Activated CD4-positive, CD25-positive, alpha-beta regulatory T cell (primary cell): ENCODE measurements at regions not wholly inside any gene's neighbourhood (a gene's known extent, or its start where the extent isn't known, plus 50 kb on each side); places are given as distances from the start of the nearest gene placed in this dataset.
"Not testable (repeated sequence)": the region's sequence is repeated elsewhere in the genome, so short reads cannot be mapped to it uniquely, and the experiment has no call there.

ENCODE experiments used
- DNase-seq, 4 experiments: peaks; one replicate each; lab custom pipeline; 2025; lab: John Stamatoyannopoulos, UW

DNA sequence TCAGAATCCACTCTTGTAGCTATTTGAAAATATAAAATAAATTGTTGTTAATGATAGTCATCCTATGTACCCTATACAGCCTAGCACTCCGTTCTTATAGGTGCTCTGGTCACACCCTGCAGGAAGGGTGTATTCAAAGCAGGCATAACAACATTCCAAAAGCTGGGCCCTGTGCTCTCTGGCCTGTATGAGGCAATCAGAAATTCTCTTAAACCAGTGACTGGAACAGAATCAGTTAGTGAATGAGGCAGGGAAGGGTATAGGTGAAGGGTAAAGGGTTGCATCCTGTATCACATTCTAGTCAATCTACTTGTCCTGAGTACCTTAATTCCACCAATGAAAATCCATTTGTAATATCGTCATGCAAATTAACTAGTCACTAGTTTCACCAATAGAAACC is 154.5 kb upstream of the ZNF217 start:
- DNase-seq = no peak

DNA sequence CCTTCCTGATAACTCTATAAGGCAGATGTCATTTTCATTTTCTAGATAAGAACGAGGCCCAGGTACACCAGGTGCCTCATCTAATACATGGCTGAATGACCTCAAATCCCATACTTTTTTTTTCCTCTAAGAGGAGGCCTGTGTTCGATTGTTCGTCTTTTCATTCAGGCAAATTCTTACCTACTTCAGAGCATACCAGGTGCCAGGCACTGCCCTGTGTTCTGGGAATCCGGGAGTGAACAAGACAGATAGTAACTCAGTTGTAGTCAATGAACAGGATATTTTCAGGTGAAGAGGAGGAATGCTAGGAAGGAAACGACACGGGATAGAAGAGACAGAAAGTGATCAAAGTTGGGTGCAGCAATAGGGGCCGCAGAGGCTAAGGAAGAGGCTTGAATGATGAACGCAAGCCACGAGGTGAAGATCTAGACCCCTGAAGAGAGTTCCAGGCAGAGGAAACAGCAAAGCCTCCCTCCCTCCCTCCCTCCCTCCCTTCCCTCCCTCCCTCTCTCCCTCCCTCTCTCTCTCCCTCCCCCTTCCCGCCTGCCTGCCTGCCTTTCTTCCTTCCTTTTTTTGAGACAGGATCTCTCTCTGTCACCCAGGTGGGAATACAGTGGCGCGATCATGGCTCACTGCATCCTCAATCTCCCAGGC is 150.1 kb upstream of the ZNF217 start:
- DNase-seq = no peak

DNA sequence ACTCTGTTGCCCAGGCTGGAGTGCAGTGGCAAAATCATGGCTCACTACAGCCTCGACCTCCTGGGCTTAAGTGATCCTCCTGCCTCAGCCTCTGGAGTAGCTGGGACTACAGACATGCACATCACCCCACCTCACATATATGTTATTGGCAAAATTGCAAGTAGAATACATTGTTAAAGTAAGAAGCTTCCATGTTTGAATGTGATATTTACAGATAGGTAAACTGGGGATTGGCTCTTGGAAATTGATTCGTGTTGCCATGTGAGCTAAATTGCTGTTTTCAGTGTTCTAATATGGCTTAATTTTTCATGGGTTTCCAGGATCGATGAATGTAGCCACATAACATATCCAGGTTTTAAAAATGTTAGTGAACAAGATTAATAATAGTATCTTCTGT is 149.0 kb upstream of the ZNF217 start:
- no peak for DNase-seq

DNA sequence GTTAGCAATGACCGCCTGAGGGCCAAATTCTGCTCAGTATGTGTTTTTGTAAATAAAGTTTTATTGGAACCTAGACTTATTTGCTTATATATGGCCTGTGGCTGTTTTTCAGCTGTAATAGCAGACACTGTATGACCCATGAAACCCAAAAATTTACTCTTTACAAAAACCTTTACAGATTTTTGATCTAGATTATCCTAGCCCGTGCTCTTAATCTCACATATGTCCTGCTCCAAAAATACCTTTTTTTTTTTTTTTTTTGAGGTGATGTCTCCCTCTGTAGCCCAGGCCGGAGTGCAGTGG is 148.0 kb upstream of the ZNF217 start:
- DNase-seq = no peak

DNA sequence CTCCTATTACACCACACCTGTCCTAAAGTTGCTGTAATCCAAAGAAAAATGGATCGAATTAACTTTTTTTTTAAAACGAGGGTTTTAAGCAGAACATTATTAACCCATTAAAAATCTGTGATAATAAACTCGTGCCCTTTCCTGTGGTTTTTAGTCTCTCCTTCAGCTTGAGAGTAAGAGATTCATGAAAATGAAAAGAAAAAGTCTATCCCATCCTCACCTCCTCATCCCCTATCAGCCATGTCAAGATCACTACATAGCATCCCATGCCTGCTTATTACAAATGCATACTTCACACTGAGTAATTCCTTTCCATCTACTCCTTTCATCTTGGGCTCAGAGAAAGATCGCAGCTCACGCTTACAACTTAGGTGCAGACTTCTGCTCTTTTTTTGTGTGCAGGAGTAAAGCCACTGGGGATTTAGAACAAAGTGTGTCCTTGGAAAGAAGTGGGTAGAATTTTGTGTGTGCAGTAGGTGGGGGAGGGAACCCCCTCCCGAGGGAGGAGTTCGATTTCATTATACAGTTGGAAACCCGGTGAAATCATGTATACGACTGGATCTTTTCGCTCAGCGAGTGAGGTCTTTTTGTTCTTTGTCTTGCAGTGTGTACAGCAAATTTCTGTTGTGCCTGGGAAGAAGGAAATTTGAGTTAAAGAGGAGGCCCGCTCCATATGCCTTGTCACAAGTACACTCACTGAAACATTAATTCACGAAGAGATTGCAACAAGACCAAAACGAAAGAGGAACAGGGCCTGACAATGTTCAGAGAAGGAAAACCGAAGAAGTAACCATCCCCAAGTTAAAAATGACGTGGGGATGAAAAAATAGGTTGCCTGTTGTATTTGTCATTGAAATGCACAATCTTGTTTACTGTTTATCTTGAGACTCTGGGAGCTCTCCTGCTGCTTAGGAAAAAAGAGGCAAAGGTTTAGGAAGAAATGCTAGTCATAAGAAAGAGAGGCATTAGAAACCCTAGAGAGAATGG is 146.5 kb upstream of the ZNF217 start:
- DNase-seq = no peak

DNA sequence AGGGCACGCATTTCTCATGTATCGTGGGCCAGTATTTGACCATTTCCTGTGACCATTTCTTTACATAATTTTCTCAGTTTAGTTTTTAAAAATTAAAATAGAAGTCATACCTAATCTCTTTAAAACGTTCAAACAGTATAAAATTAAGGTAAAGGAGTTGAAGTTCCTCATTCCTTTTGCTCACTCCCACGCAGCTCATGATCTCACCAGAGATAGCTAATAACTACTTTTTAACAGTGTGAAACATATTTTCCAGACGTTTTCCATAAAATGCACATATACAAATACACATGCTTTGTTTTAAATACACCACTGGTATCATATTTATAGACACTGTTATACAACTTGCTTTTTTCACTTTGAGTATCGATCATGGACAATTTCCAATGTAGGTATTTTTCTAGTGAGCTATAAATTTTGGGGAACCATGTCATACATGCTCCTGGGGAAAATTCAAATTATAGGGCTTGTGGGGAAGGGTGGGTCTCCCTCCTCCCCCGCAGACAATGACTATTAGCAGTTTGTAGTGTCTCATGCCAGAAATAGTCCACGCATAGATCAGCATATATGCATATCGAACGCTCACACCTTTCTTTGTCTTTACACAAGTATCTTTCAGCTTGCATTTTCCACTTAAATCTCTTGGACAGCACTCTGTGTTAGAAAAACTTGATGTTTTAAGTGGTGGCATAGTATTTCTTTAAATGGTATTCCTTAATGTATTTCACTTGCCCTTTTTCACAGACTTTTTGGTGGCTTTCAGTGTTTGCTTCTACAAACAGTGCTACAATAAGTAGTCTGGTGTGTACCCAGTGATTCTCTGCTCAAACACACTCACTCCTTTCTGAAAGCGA is 145.5 kb upstream of the ZNF217 start:
- no peak for DNase-seq

DNA sequence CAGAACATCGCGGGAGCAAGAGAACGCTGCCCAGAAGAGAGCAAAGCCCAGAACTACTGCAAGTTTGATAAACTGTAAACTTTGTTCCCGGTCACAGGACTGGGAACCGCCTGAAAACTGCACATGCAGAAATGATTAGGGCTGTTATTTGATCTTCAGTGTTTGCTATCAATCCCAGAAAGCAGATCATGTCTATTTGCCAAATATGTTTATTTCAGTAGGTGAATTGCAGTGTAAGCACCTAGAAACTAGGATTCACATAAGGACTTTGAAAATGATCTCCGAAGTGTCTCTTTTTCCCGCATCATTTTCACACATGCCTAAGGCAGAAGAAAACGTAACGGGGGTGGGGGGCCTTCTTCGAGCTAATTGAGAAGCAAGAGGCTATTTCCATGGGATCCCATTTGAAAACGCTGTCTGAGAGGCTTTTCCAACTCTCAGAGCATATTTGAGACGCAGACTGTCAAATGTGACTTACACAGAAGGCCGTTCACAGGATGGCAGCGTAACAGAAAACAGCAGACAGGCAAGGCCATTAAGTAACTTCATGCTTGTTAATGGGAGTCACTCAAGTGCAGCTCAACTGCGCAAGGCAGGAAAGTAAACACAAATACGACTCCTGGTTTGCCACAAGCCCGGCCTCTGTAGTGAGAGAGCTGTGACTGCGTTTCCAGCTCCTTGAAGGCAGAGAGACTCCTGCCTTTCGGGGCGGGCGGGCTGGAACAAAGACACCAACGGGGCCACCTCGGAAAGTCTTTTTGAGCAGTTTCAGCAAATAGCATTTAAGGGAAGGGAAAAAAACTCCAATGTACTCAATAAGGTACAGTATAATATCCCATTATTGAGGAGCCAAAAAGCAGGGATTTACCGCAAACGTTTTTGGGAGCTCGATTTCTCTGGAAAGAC is 144.7 kb upstream of the ZNF217 start:
- DNase-seq = no peak

DNA sequence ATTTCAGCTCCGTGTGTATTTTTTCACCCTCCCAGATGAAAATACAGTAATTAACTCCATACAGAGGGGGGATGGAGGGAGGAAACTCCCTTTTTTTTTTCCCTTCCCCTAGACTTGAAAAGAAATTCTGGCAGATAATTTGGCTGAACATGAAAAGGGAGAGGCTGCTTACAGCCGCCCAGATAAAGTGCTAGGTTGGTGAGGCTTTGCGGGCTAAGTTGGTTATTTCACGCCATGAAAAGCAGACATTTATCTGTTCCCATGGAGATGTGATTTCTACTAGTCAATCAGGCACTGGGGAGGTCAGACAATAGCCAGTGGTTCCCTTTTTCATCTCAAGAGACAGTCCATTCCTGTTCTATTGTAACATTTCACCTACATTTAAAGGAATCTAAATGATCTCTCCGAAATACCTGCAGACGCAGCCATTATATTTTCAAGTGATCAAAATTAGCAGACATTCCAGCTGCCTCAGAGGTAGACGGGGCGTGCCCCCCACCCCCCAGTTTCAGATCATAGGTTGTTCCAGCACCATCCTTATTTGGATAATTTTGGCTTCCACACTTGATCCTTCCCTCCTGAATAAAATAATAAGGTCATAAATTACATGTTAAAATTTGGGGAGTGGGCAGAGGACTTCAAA is 143.9 kb upstream of the ZNF217 start:
- no peak for DNase-seq

DNA sequence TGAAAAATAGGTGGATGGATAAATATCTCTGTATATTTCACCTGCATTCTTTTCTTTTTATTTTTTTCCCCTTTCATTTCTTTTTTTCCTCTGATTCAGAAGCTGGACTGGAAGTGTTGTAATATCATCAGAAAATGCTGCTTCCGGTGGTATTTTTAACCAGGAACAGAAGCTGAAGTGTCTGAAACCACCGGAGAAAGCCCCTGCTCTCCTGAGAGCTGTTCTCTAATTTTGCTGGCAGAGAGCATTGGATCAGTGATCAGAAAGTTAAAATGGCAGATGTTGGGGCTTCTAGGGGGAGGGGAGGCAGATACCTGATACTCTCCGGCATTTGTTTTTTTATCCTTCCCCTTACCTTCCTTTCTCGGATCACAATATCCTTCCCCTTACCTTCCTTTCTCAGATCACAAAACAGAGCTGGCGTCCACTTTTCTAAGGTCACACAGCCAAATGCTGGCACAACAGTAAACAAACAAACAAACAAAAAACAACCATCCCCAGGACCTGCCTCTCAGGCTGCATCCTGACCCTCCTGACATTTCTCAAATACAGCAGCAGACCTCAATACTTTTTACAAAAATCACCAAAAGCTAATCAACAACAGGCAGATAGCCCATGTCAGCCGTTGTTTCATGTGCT is 143.2 kb upstream of the ZNF217 start:
- no peak for DNase-seq

DNA sequence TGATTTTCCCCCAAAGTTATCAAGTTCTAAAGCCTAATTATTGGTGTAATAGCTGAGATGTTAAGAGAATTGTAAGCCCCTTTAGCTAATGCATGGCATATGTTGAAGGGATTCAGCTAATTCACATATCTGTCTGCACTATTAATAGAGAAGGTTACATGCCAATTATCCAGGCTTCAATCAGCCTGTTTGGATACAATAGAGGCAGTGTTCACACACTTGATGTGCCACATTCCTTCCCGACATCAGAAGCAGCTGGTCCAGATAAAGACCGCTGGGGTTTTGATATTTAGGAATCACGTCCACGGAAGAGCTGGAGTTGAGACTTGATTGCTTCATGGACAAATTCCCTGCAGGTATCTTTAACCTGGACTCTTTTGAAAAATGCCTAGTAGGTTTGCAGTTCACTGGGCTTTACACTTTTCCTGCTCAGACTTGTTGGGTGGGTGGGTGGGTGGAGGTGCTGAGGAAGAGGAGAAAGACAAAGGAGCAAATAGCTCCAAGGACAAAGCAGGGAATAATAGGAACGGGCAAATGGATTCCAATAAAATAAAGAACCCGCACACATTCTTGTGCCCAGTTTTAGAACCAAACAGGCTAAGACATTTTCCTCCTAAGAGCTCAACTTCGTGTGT is 142.6 kb upstream of the ZNF217 start:
- DNase-seq = no peak

DNA sequence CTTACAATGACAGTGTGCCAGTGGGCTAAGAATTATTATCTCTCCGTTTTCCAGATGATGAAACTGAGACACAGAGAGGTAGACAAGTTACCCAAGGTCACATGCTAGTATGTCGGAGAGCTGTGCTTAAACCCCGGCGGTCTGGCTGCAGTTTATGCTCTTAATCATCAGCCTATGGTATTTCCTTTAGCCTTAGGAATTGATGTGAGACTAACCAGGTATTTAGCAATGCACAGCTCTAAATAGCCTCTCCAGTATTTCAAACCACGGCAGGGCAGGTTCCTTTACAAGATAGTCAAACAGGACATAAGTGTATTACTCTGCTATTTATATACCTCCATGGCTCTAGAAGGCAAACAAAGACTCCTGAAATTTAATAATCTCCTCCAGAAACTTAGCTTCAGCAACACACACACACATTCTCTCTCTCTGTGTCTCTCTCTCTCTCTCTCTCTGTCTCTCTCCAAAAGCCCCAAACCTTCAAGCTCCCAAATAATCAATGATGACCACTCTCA is 142.0 kb upstream of the ZNF217 start:
- no peak for DNase-seq

DNA sequence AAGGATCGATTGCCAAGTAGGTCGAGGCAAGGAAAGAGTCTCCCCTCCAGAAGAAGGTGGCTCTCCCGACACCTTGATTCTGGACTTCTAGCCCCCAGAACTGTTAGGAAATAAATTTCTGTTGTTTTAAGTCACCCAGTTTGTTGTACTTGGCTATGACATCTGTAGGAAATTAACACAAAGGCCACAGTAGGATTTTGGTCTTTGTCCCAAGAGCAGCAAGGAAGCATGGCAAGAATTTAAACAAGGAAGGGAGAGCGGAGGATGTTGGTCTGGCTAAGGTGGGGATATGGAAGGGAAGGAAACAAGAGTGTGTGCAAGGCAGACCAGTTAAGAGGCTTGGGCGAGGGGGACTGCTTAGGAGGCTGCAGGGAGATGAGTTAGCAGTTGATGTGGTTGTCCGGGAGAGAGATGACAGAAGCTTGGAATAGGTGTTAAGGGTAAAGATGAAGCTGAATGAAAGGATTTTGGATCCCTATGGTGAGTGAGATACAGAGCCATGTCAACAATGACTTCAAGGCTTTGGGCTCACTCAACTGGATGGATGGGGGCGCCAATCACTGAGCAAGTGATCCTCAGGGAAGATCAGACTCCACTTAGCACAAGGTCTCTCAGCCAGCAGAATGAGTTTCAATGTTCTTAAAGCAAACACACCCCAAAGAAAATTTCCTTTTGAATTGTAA is 140.5 kb upstream of the ZNF217 start:
- no peak for DNase-seq

DNA sequence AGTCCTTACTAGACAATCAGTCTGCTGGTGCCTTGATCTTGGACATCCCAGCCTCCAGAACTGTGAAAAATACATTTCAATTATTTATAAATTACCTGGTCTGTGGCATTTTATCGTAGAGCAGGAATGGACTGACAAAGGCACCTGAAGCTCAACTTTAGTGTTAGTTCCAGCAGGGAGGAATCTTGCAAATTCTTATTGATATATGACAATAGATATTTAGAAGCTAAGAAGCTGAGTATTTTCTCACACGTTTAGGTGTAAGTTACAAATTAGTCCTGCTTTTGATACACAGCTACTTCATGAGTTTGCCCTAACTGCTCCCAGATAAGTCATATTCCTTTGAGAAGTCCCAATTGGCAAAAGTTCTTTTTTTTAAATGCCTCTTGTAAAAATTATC is 138.0 kb upstream of the ZNF217 start:
- DNase-seq = no peak

DNA sequence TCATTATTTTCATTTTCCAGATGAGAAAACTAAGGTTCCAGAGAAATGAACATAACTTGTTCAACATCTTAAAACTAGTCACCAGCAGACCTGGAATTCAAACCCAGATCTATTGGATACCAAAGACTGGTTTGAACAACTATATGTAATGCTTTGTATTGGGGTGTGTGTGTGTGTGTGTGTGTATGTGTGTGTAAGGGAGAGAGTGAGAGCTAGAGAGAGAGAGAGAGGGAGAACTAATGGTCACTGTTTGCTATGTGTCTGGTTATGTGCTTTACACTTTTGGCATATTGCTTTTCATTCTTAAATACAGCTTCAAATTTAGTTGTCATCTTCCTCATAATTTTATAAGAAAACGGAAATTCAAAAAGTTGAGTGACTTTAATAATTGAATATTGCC is 134.7 kb upstream of the ZNF217 start:
- DNase-seq = no peak

DNA sequence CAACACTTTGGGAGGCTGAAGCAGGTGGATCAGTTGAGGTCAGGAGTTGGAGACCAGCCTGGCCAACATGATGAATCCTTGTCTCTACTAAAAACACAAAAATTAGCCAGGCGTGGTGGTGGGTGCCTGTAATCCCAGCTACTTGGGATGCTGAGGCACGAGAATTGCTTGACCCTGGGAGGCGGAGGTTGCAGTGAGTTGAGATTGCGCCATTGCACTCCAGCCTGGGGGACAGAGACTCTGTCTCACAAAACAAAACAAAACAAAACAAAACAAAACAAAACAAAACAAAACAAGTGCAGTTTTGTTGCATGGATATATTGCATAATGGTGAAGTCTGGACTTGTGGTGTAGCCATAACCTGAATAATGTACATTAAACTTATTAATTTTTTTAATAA is 133.6 kb upstream of the ZNF217 start:
- DNase-seq = not testable (repeated sequence)

DNA sequence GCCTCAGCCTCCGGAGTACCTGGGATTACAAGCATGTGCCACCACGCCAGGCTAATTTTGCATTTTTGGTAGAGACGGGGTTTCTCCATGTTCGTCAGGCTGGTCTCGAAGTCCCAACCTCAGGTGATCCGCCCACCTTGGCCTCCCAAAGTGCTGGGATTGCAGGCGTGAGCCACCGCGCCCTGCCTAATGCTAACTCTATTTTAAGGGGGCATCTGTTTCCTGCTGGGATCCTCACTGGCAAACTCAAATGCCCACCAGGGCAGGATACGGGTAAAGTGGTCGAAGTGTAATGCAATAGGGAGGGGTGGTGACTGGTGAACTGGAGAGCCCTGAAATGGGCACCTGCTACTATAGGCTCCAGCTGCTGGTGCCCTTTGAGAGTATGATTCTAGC is 131.9 kb upstream of the ZNF217 start:
- no peak for DNase-seq

DNA sequence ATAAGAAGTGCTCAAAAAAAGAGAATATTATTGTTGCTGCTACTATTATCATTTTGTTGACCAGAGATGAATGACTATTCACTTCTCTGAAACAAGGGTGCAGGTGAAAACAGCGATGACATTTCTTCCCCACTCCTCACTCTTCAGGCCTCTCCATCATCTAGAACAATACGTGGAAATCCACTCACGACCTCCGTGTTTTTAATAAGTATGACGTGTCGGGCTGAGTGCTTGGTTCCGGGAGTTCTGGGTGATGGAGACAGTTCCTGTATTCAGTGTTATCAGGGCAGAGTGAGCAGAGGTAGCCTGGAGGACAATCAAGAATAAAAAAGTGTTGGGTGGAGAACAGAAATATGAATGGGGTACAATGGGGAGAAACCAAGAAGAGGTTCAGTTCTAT is 130.0 kb upstream of the ZNF217 start:
- DNase-seq = no peak

DNA sequence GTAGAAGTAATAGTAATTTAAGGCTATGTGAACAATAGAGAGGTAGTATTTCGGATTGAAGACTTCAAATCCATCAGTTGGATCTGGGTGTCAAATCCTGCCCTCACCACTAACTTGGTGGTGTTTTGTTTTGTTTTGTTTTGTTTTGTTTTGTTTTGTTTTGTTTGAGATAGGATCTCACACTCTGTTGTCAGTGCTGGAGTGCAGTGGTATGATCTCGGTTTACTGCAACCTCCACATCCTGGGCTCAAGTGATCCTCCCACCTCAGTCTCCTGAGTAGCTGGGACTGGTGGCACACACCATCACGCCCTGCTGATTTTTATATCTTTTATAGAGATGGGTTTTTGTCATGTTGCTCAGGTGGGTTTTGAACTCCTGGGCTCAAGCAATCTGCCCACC is 129.4 kb upstream of the ZNF217 start:
- no peak for DNase-seq

DNA sequence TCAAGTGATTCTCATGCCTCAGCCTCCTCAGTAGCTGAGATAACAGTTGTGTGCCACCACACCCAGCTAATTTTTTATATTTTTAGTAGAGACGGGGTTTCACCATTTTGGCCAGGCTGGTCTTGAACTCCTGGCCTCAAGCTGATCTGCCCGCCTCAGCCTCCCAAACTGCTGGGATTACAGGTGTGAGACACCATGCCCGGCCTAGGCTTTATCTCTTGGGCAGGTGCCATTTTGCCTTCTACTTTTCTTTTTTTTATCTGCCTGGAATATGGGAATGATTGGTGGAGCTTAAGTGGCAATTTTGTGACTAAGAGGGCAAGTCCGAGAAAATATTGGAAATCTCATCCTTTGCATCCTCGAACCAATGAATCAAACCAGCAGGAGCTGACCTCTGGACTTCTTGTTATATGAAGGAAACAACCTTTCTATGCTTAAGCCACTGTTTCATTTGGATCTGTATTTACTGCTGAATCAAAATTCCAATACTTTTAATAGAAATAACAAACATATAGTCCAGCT is 128.9 kb upstream of the ZNF217 start:
- no peak for DNase-seq
